ENCODE measurements at regions not wholly inside any gene's neighbourhood (a gene's known extent, or its start where the extent isn't known, plus 50 kb on each side); places are given as distances from the start of the nearest gene placed in this dataset.
"Not testable (repeated sequence)": the region's sequence is repeated elsewhere in the genome, so short reads cannot be mapped to it uniquely, and the experiment has no call there.

- DNase-seq: not testable (repeated sequence)
Observed at GRCh38 chr20:52302051-52302450, 110.5 kb upstream of the ZFP64 start.

- DNase-seq: no peak
Observed at GRCh38 chr20:52295556-52295955, 104.0 kb upstream of the ZFP64 start.

GRCh38 chr20:52294106-52294628, 102.6 kb upstream of the ZFP64 start:
- DNase-seq: no peak

DNA sequence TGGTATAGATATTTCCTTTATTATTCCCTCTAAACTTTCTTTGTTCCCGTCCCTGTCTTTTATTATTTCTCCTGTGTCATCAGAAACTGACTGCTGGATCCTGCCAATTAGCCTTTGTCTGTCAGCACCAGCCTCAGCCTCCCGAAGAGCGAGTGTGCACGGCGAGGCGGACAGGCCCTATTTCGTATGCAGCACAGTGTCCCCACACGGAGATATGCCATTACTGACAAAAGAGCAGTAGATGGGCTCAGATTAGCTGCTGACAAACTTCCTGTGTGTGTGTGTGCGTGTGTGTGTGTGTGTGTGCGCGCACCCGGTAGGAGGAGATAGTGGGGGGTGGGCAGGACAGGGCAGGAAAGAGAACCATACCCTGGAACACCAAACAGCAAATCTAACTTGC, 99.5 kb upstream of the ZFP64 start:
- no peak for DNase-seq

- DNase-seq: no peak
Observed at GRCh38 chr20:52290569-52290968, 99.0 kb upstream of the ZFP64 start.

DNA sequence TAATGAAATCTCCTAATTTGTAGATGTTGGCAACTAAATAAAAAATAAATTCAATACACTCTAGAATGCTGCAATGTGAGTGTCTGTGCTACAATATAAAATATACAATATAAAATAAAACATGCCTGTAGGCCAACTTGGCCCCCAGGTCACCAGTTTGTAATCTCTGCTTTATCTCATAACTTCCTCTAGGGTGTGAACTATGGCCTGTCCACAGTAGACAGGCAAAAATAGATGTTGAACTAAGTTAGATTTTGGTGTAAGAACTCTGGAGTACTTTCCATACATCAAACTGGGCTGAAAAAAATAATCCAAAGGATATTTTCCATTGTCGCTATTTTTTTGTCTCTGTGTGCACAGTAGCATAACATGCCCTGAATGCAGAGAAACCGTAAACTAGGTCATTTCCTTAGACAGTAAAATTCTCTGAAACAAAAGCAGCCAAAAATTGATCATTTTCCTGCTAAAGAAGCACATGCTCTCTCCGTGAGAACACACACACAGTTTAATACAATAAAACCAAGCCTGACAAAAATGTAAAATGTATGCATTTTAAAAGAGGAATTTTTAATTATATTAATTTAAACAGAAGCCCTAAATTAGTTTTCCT, 98.5 kb upstream of the ZFP64 start:
- no peak for DNase-seq

GRCh38 chr20:52280407-52280806, 88.8 kb upstream of the ZFP64 start:
- DNase-seq: no peak

GRCh38 chr20:52279706-52280105, 88.1 kb upstream of the ZFP64 start:
- DNase-seq: no peak

DNA sequence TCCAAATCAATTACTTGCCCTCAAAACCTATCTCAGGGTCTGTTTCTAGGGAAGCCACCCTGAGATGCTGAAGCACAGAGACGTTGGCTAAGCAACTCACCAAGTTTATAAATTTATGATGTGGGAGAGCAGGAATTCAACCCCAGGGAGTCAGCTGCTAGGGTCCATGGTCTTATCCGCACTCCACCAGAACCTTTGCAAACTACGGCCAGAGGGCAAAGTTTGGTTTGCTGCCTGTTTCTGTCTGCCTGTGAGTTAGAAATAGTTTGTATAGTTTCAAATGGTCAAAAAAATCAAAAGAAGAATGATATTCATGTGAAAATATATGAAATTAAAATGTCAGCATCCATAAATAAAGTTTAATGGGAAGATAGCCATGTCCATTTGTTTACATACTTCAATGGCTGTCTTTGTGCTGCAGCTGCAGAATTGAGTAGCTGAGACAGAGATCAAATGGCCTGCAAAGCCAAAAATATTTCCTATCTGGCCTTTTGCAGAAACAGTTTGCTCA, 83.7 kb upstream of the ZFP64 start:
- no peak for DNase-seq

GRCh38 chr20:52270696-52271095, 79.1 kb upstream of the ZFP64 start:
- DNase-seq: no peak

- DNase-seq: no peak
Observed at GRCh38 chr20:52270001-52270606, 78.5 kb upstream of the ZFP64 start.

DNA sequence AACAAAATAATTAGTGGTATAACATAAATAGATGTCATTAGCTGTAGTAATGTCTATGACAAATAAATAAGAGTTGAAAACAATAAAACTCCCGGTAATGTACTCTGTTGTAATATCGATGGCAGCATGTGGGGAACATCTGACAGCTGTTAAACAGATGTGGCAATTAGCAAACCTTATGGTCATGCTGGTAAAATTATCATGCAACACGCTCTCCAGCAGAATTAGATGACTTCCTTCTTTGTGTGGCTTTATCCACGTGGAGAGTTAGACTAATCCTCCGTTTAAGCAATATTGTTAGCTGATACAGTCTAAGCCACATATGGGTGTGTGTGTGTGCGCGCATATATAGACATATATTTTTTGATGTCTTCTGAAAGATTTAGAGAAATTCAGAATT, 77.7 kb upstream of the ZFP64 start:
- DNase-seq: peak; percentile 38 to 71

- no peak for DNase-seq
Observed at GRCh38 chr20:52268184-52268749, 76.7 kb upstream of the ZFP64 start.

DNA sequence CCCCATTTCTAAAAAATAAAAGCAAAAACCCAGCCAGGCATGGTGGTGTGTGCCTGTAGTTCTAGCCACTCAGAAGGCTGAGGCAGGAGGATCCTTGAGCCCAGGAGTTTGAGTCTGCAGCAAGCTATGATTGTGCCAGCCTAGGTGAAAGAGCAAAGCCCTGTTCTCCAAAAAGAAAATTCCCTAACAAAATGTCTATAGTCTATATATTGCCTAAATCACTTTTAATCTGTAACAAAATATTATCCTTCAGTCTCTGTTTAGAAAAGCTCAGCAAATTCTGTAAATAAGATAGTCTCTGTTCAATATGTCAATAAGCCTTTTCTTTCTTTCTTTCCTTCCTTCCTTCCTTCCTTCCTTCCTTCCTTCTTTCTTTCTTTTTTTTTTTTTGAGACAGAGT, 75.8 kb upstream of the ZFP64 start:
- DNase-seq: no peak

GRCh38 chr20:52263757-52264156, 72.2 kb upstream of the ZFP64 start:
- no peak for DNase-seq

- DNase-seq: no peak
Observed at GRCh38 chr20:52261792-52262191, 70.2 kb upstream of the ZFP64 start.

GRCh38 chr20:52259295-52259694, 67.7 kb upstream of the ZFP64 start:
- DNase-seq: no peak

DNA sequence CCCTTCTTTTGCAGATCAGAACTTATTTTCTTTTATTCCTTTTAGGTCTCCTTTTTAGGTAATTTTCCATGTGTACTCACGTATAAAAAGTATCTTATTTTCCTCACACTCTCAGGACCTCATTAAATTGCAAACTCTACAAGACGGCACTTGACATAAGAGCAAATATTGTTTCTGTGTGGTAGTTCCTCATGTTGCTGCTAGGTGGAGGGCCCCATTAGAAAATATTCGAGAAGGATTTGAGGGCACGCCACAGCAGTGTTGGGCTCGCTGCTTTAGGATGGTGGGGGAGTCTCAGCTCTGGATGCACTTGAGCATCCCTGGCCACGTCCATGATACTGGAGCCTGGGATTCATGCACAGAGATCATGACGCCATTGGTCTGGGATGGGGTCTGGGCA, 64.9 kb upstream of the ZFP64 start:
- no peak for DNase-seq

DNA sequence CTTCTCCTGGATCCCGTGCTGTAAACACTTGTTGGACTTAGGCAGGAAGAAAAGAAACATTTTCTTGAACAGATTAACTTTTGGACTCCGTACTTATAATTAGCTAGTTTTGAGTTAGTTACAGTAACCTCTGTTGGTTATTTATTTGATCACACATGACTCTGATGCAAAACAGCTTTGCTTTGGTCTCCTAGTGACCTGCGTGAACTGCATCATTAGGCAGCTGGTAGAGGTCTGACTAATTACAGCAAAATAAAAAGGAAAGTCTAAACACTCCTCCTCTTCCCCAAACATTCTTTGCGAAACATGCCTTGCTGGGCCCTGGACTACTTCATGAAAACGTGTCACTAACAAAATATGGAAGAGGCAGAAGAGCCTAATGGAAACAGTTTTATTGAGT, 61.1 kb upstream of the ZFP64 start:
- DNase-seq: no peak

DNA sequence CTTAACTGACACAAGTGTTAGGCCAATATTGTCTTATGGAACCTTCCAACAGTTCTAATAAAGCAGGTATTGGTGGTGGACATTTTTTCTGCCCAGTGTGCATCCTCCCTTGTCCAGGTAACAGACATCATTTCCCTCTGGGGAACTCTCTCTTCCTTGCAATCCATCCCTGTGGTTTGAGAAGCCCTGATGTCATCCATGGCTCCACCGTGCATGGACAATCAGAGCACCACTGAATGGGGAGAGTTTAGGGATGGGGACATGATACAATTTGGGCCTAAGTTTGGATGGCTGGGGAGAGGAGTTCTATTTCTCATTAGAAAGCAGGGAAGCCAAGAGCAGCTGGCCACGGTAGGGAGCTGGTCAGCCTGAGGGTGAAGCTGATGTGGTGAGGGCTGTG, 60.2 kb upstream of the ZFP64 start:
- DNase-seq: no peak

GRCh38 chr20:52251136-52251700, 59.6 kb upstream of the ZFP64 start:
- no peak for DNase-seq

GRCh38 chr20:52247548-52247947, 56.0 kb upstream of the ZFP64 start:
- no peak for DNase-seq

- DNase-seq: no peak
Observed at GRCh38 chr20:52246366-52246765, 54.8 kb upstream of the ZFP64 start.

DNA sequence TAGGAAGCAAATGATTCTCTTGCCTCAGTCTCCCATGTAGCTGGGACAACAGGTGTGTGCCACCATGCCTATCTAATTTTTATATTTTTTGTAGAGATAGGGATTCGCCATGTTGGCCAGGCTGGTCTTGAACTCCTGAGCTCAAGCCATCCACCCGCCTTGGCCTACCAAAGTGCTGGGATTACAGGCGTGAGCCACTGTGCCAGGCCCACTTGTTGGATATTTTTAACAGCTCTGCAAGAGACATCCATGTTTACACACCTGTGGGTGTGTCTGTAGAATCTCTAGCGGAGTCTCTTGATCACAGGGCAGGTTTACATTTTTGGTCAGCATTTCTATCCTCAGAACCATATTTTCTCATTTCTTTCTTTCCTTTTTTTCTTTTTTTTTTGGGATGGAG, 53.1 kb upstream of the ZFP64 start:
- no peak for DNase-seq

Data from AML-193 (cell line).